ENCODE measurements at regions not wholly inside any gene's neighbourhood (a gene's known extent, or its start where the extent isn't known, plus 50 kb on each side); places are given as distances from the start of the nearest gene placed in this dataset.

DNA sequence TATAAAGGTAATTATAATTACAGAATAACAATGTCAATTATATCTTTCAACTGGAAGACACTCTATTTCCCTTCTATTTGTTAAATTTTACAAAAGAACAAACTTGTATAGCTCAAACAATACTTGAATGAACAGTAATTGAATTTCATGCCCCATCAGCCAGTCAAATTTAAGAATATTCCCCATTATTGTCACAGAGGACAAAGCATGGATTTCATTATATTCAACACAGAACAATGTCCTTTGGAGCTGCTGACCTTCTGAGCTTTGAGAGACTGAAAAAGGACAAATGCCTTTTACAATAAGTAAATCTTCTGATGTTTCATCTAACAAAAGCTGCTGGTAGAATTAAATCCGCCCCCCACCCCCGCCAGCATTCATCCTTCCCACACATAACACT lies 187.5 kb upstream of the MC4R start:
- in situ Hi-C loops (cut with HindIII; ENCODE audit: low sequenced_read_pairs) = loop anchor here (25.0 kb wide), 2 partner anchors 573 to 1123 kb away; no protein-coding TSS in a partner anchor
- TF ChIP-seq CTCF (IDR thresholded peaks at IDR 0.05; ENCODE audit: low read depth, low read length, missing control alignments) = no peak
- no peak for DNase-seq (ENCODE audit: low read depth)
- no peak overlapping the region for H3K4me3 ChIP-seq (ENCODE audit: low read depth, low read length)

DNA sequence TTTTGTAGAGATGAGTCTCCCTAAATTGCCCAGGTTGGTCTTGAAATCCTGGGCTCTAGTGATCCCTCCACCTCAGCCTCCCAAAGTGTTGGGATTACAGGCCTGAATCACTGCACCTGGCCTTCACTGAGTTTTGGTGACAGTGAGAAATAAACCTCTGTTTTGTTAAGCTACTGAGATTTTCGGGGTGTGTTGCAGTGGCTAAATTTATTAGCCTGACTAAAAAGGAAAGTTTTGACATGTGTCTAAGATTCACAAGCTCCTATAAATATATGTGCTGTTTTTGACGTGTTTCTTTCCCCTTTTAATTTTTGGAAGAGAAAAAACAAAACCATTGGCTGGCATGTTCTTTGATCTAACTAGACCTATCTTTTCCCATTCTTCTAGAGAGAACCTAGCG lies 190.5 kb upstream of the MC4R start:
- DNase-seq (ENCODE audit: low read depth) = no peak
- TF ChIP-seq CTCF (IDR thresholded peaks at IDR 0.05; ENCODE audit: low read depth, low read length, missing control alignments) = no peak
- no peak overlapping the region for H3K4me3 ChIP-seq (ENCODE audit: low read depth, low read length)
- in situ Hi-C loops (cut with HindIII; ENCODE audit: low sequenced_read_pairs) = loop anchor here (25.0 kb wide), 2 partner anchors 576 to 1126 kb away; no protein-coding TSS in a partner anchor

GRCh38 chr18:60568220-60568619 lies 195.6 kb upstream of the MC4R start:
- in situ Hi-C loops (cut with HindIII; ENCODE audit: low sequenced_read_pairs) = loop anchor here (25.0 kb wide), 2 partner anchors 581 to 1131 kb away; no protein-coding TSS in a partner anchor
- no peak overlapping the region for H3K4me3 ChIP-seq (ENCODE audit: low read depth, low read length)
- DNase-seq (ENCODE audit: low read depth) = no peak
- no peak for TF ChIP-seq CTCF (IDR thresholded peaks at IDR 0.05; ENCODE audit: low read depth, low read length, missing control alignments)

DNA sequence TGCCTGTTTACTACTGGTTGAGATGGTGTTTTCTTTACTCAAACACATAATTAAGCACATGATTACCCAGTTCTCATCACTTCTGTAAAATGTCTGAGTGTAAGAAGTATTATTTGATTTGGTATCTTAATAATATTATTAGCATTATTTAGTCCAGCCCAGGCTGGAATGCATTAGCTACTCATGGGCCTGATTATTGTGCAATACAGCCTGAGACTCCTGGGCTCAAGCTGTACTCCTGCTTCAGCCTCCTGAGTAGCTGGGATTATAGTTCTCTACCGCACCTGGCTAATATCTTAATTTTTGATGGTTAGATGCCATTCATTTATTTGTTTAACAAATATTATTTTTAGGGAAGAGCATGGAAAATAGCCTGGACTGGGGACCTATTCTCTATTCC lies 197.6 kb upstream of the MC4R start:
- in situ Hi-C loops (cut with HindIII; ENCODE audit: low sequenced_read_pairs) = loop anchor here (25.0 kb wide), 2 partner anchors 583 to 1133 kb away; no protein-coding TSS in a partner anchor
- no peak overlapping the region for H3K4me3 ChIP-seq (ENCODE audit: low read depth, low read length)
- TF ChIP-seq CTCF (IDR thresholded peaks at IDR 0.05; ENCODE audit: low read depth, low read length, missing control alignments) = no peak
- DNase-seq (ENCODE audit: low read depth) = no peak

GRCh38 chr18:60577457-60577856 lies 204.9 kb upstream of the MC4R start:
- no peak for DNase-seq (ENCODE audit: low read depth)
- TF ChIP-seq CTCF (IDR thresholded peaks at IDR 0.05; ENCODE audit: low read depth, low read length, missing control alignments) = no peak
- H3K4me3 ChIP-seq (ENCODE audit: low read depth, low read length) = no peak overlapping the region
- in situ Hi-C loops (cut with HindIII; ENCODE audit: low sequenced_read_pairs) = no loop called here

DNA sequence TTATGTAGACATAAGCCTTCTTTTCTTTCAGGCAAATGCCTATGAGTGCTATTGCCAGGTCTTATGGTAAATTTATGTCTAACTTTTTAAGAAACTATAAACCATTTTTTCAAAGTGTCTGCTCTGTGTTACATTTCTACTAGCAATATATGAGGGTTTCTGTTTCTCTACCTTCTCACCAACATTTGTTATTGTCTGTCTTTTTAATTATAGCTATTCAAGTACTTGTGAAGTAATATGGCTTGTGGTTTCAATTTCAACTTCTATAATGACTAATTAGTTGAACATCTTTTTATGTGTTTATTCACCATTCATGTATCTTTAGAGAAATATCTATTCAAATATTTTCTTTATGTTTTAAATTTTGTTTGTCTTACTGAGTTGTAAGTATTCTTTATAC lies 213.1 kb upstream of the MC4R start:
- in situ Hi-C loops (cut with HindIII; ENCODE audit: low sequenced_read_pairs) = no loop called here
- TF ChIP-seq CTCF (IDR thresholded peaks at IDR 0.05; ENCODE audit: low read depth, low read length, missing control alignments) = no peak
- no peak for DNase-seq (ENCODE audit: low read depth)
- no peak overlapping the region for H3K4me3 ChIP-seq (ENCODE audit: low read depth, low read length)

- TF ChIP-seq CTCF (IDR thresholded peaks at IDR 0.05; ENCODE audit: low read depth, low read length, missing control alignments) = no peak
- in situ Hi-C loops (cut with HindIII; ENCODE audit: low sequenced_read_pairs) = no loop called here
- no peak overlapping the region for H3K4me3 ChIP-seq (ENCODE audit: low read depth, low read length)
- DNase-seq (ENCODE audit: low read depth) = no peak
Measured at GRCh38 chr18:60593249-60593648, 220.7 kb upstream of the MC4R start.

Measured in astrocyte of the cerebellum (primary cell).